GM10248 (cell line): ENCODE measurements at regions not wholly inside any gene's neighbourhood (a gene's known extent, or its start where the extent isn't known, plus 50 kb on each side); places are given as distances from the start of the nearest gene placed in this dataset.
"Not testable (repeated sequence)": the region's sequence is repeated elsewhere in the genome, so short reads cannot be mapped to it uniquely, and the experiment has no call there.

ENCODE experiments used
- CTCF ChIA-PET: fragments of 300-600 bp; sonication (Branson Sonifier 250); formaldehyde crosslinking; extraction: SDS; loops from one replicate; lab custom pipeline; 2021; ENCODE audit warnings: antibody characterized with exemption; lab: Yijun Ruan, JAX
- POLR2A ChIA-PET: fragments of 350-650 bp; sonication (Branson Sonifier 250); formaldehyde crosslinking; extraction: SDS; loops from one replicate; lab custom pipeline; 2020; ENCODE audit warnings: antibody characterized with exemption; lab: Yijun Ruan, JAX
- DNase-seq: peaks from one replicate; pipeline ENCODE4 v3.0.0; 2012; ENCODE audit errors: extremely low spot score

- DNase-seq, CTCF ChIA-PET, POLR2A ChIA-PET: not testable (repeated sequence)
Measured at GRCh38 chr7:150193866-150194265, 129.3 kb upstream of the LRRC61 start.
